Skeletal muscle satellite cell (primary cell): ENCODE measurements at regions not wholly inside any gene's neighbourhood (a gene's known extent, or its start where the extent isn't known, plus 50 kb on each side); places are given as distances from the start of the nearest gene placed in this dataset.

Experiments
- H3K27me3 ChIP-seq: 2 replicates; pipeline ENCODE4 v1.7.0; 2013; ENCODE audit warnings: low read length; ENCODE audit not compliant: control insufficient read depth, insufficient read depth
- H3K36me3 ChIP-seq: 2 replicates; pipeline ENCODE4 v1.7.0; 2013; ENCODE audit warnings: mild to moderate bottlenecking, control low read depth, low read length; ENCODE audit not compliant: insufficient read depth
- H3K4me1 ChIP-seq: 2 replicates; pipeline ENCODE4 v1.7.0; 2013; ENCODE audit warnings: low read length; ENCODE audit not compliant: control insufficient read depth, insufficient read depth
- H3K4me2 ChIP-seq: 2 replicates; pipeline ENCODE4 v1.7.0; 2013; ENCODE audit warnings: mild to moderate bottlenecking, low read length
- H3K4me3 ChIP-seq: 2 replicates; pipeline ENCODE4 v1.7.0; 2013; ENCODE audit warnings: low read length
- H3K9ac ChIP-seq: 2 replicates; pipeline ENCODE4 v1.7.0; 2013; ENCODE audit warnings: mild to moderate bottlenecking, low read depth, low read length, moderate library complexity
- H3K9me3 ChIP-seq: replicated peaks from 2 replicates; pipeline ENCODE4 v1.7.0; 2013; ENCODE audit warnings: mild to moderate bottlenecking, control low read depth, low read length

GRCh38 chr4:185993328-185993973, 75.5 kb upstream of the TLR3 start:
- Histone ChIP-seq H3K9me3 (no peaks in the 10 kb centered on the region), H3K4me1 (peaks cover 3% of the 10 kb centered on the region)

GRCh38 chr4:185994750-185995149, 74.2 kb upstream of the TLR3 start:
- Histone ChIP-seq H3K9me3 (no peaks in the 10 kb centered on the region), H3K9ac (no peak overlapping the region), H3K4me2 (no peak overlapping the region), H3K4me3 (no peak overlapping the region), H3K27me3 (no peaks in the 10 kb centered on the region), H3K36me3 (no peaks in the 10 kb centered on the region), H3K4me1 (no peaks in the 10 kb centered on the region)

More at GRCh38 chr4:185993328-185993973, 75.5 kb upstream of the TLR3 start:
- no peak overlapping the region for H3K9ac ChIP-seq
- no peak overlapping the region for H3K4me2 ChIP-seq
- H3K36me3 ChIP-seq, result no peaks in the 10 kb centered on the region
- H3K4me3 ChIP-seq, result no peak overlapping the region
- H3K27me3 ChIP-seq, result no peaks in the 10 kb centered on the region

- no peak overlapping the region for H3K9ac ChIP-seq
- H3K4me1 ChIP-seq, result no peaks in the 10 kb centered on the region
- H3K27me3 ChIP-seq, result peaks cover 5% of the 10 kb centered on the region
- H3K9me3 ChIP-seq, result no peaks in the 10 kb centered on the region
- no peak overlapping the region for H3K4me3 ChIP-seq
- no peak overlapping the region for H3K4me2 ChIP-seq
- no peaks in the 10 kb centered on the region for H3K36me3 ChIP-seq
These were observed 73.3 kb upstream of the TLR3 start for GRCh38 chr4:185995665-185996064.

GRCh38 chr4:185997296-185997695, 71.7 kb upstream of the TLR3 start:
- no peaks in the 10 kb centered on the region for H3K4me1 ChIP-seq
- H3K9ac ChIP-seq, result no peak overlapping the region
- no peaks in the 10 kb centered on the region for H3K36me3 ChIP-seq
- peaks cover 5% of the 10 kb centered on the region for H3K27me3 ChIP-seq
- H3K9me3 ChIP-seq, result no peaks in the 10 kb centered on the region
- no peak overlapping the region for H3K4me3 ChIP-seq
- no peak overlapping the region for H3K4me2 ChIP-seq

GRCh38 chr4:185998791-185999190, 70.2 kb upstream of the TLR3 start:
- H3K9ac ChIP-seq, result no peak overlapping the region
- H3K4me1 ChIP-seq, result no peaks in the 10 kb centered on the region
- H3K4me3 ChIP-seq, result no peak overlapping the region

GRCh38 chr4:185999207-185999606, 69.7 kb upstream of the TLR3 start:
- Histone ChIP-seq H3K4me2 (no peak overlapping the region), H3K36me3 (no peaks in the 10 kb centered on the region), H3K4me1 (no peaks in the 10 kb centered on the region), H3K4me3 (no peak overlapping the region), H3K27me3 (peaks cover 5% of the 10 kb centered on the region), H3K9ac (no peak overlapping the region), H3K9me3 (no peaks in the 10 kb centered on the region)

More at GRCh38 chr4:185998791-185999190, 70.2 kb upstream of the TLR3 start:
- peaks cover 5% of the 10 kb centered on the region for H3K27me3 ChIP-seq
- no peaks in the 10 kb centered on the region for H3K9me3 ChIP-seq
- no peaks in the 10 kb centered on the region for H3K36me3 ChIP-seq
- H3K4me2 ChIP-seq, result no peak overlapping the region

GRCh38 chr4:186002853-186003252, 66.1 kb upstream of the TLR3 start:
- Histone ChIP-seq H3K4me2 (no peak overlapping the region), H3K36me3 (no peaks in the 10 kb centered on the region), H3K9me3 (no peaks in the 10 kb centered on the region), H3K9ac (no peak overlapping the region), H3K4me3 (no peak overlapping the region), H3K4me1 (no peaks in the 10 kb centered on the region), H3K27me3 (peaks cover 5% of the 10 kb centered on the region)

- no peaks in the 10 kb centered on the region for H3K36me3 ChIP-seq
- H3K27me3 ChIP-seq, result peaks cover 5% of the 10 kb centered on the region
- H3K4me2 ChIP-seq, result no peak overlapping the region
- H3K9ac ChIP-seq, result no peak overlapping the region
- H3K9me3 ChIP-seq, result no peaks in the 10 kb centered on the region
- no peaks in the 10 kb centered on the region for H3K4me1 ChIP-seq
- H3K4me3 ChIP-seq, result no peak overlapping the region
These were observed 65.2 kb upstream of the TLR3 start for GRCh38 chr4:186003746-186004145.

- no peaks in the 10 kb centered on the region for H3K27me3 ChIP-seq
- H3K36me3 ChIP-seq, result no peaks in the 10 kb centered on the region
- no peak overlapping the region for H3K4me3 ChIP-seq
- H3K9ac ChIP-seq, result no peak overlapping the region
- no peak overlapping the region for H3K4me2 ChIP-seq
- no peaks in the 10 kb centered on the region for H3K9me3 ChIP-seq
- no peaks in the 10 kb centered on the region for H3K4me1 ChIP-seq
These were observed 60.9 kb upstream of the TLR3 start for GRCh38 chr4:186008057-186008456.

- H3K36me3 ChIP-seq, result no peaks in the 10 kb centered on the region
- H3K9ac ChIP-seq, result no peak overlapping the region
- H3K27me3 ChIP-seq, result no peaks in the 10 kb centered on the region
- H3K4me1 ChIP-seq, result no peaks in the 10 kb centered on the region
- no peaks in the 10 kb centered on the region for H3K9me3 ChIP-seq
- H3K4me3 ChIP-seq, result no peak overlapping the region
- no peak overlapping the region for H3K4me2 ChIP-seq
These were observed 59.0 kb upstream of the TLR3 start for GRCh38 chr4:186009976-186010375.

GRCh38 chr4:186010821-186011220, 58.1 kb upstream of the TLR3 start:
- Histone ChIP-seq H3K9ac (no peak overlapping the region), H3K27me3 (no peaks in the 10 kb centered on the region), H3K4me2 (no peak overlapping the region), H3K9me3 (no peaks in the 10 kb centered on the region), H3K36me3 (no peaks in the 10 kb centered on the region), H3K4me3 (no peak overlapping the region), H3K4me1 (no peaks in the 10 kb centered on the region)

- Histone ChIP-seq H3K9me3 (no peaks in the 10 kb centered on the region), H3K27me3 (no peaks in the 10 kb centered on the region), H3K4me2 (no peak overlapping the region)
These were observed 56.9 kb upstream of the TLR3 start for GRCh38 chr4:186012071-186012470.

More at GRCh38 chr4:186012071-186012470, 56.9 kb upstream of the TLR3 start:
- Histone ChIP-seq H3K36me3 (no peaks in the 10 kb centered on the region), H3K4me1 (no peaks in the 10 kb centered on the region), H3K4me3 (no peak overlapping the region), H3K9ac (no peak overlapping the region)
